Naive B cell (primary cell): ENCODE measurements at regions not wholly inside any gene's neighbourhood (a gene's known extent, or its start where the extent isn't known, plus 50 kb on each side); places are given as distances from the start of the nearest gene placed in this dataset.
"Not testable (repeated sequence)": the region's sequence is repeated elsewhere in the genome, so short reads cannot be mapped to it uniquely, and the experiment has no call there.

ENCODE experiments used
- ATAC-seq, 2 donors: fragments of 150-1000 bp; cut with Tn5 transposase; 2 replicates each; pipeline ENCODE4 v1.10.0; 2021; ENCODE audit warnings: low read depth in 2 of 2, mild to moderate bottlenecking in 2 of 2, moderate library complexity in 2 of 2
- DNase-seq: peaks from one replicate; pipeline ENCODE4 v3.0.0; 2022
- H3K27ac Mint-ChIP-seq, 6 donors: one replicate each; pipeline ENCODE4 v1.8.0; 2020 to 2022; ENCODE audit warnings: mild to moderate bottlenecking in 6 of 6, mixed read lengths in 6 of 6, moderate library complexity in 5 of 6, inconsistent platforms in 2 of 6
- H3K27me3 Mint-ChIP-seq, 3 donors: one replicate each; pipeline ENCODE4 v1.8.0; 2021 to 2022; ENCODE audit warnings: mixed read lengths in 3 of 3, mild to moderate bottlenecking in 1 of 3
- H3K36me3 Mint-ChIP-seq, 2 donors: one replicate each; pipeline ENCODE4 v1.8.0; 2020 to 2022; ENCODE audit warnings: mixed read lengths in 2 of 2, inconsistent platforms in 1 of 2, mild to moderate bottlenecking in 1 of 2
- H3K4me1 Mint-ChIP-seq, 3 donors: one replicate each; pipeline ENCODE4 v1.8.0; 2020 to 2022; ENCODE audit warnings: mixed read lengths in 3 of 3, inconsistent platforms in 1 of 3, mild to moderate bottlenecking in 1 of 3, moderate library complexity in 1 of 3
- H3K4me3 Mint-ChIP-seq, 8 donors: one replicate each; pipeline ENCODE4 v1.8.0; 2020 to 2022; ENCODE audit warnings: mild to moderate bottlenecking in 8 of 8, mixed read lengths in 8 of 8, moderate library complexity in 8 of 8, inconsistent platforms in 2 of 8
- H3K9me3 Mint-ChIP-seq, 7 donors: one replicate each; pipeline ENCODE4 v1.8.0; 2020 to 2022; ENCODE audit warnings: mixed read lengths in 7 of 7, mild to moderate bottlenecking in 5 of 7, inconsistent platforms in 2 of 7, moderate library complexity in 1 of 7

- not testable (repeated sequence) for H3K27me3 Mint-ChIP-seq, DNase-seq, H3K27ac Mint-ChIP-seq, H3K9me3 Mint-ChIP-seq, H3K4me1 Mint-ChIP-seq, H3K36me3 Mint-ChIP-seq, H3K4me3 Mint-ChIP-seq, ATAC-seq
Measured at GRCh38 chr18:14606546-14606945, 63.1 kb upstream of the POTEC start.

GRCh38 chr18:14607360-14607759 lies 64.0 kb upstream of the POTEC start:
- not testable (repeated sequence) for H3K4me1 Mint-ChIP-seq, H3K36me3 Mint-ChIP-seq, ATAC-seq, H3K4me3 Mint-ChIP-seq, DNase-seq, H3K27me3 Mint-ChIP-seq, H3K9me3 Mint-ChIP-seq, H3K27ac Mint-ChIP-seq

GRCh38 chr18:14612422-14612821 lies 69.0 kb upstream of the POTEC start:
- not testable (repeated sequence) for H3K27ac Mint-ChIP-seq, H3K4me1 Mint-ChIP-seq, H3K4me3 Mint-ChIP-seq, DNase-seq, ATAC-seq, H3K9me3 Mint-ChIP-seq, H3K36me3 Mint-ChIP-seq, H3K27me3 Mint-ChIP-seq

GRCh38 chr18:14614485-14614884 lies 71.1 kb upstream of the POTEC start:
- not testable (repeated sequence) for ATAC-seq, H3K4me3 Mint-ChIP-seq, H3K27ac Mint-ChIP-seq, H3K4me1 Mint-ChIP-seq, H3K27me3 Mint-ChIP-seq, H3K36me3 Mint-ChIP-seq, DNase-seq
- H3K9me3 Mint-ChIP-seq = peaks cover 2 to 15% (median 3%) of the 10 kb centered on the region in 7 donors

- not testable (repeated sequence) for H3K27ac Mint-ChIP-seq, H3K4me3 Mint-ChIP-seq, H3K36me3 Mint-ChIP-seq, DNase-seq, H3K27me3 Mint-ChIP-seq, H3K4me1 Mint-ChIP-seq, H3K9me3 Mint-ChIP-seq, ATAC-seq
Measured at GRCh38 chr18:14627336-14627735, 83.9 kb upstream of the POTEC start.

- not testable (repeated sequence) for DNase-seq, H3K4me3 Mint-ChIP-seq, H3K9me3 Mint-ChIP-seq, H3K4me1 Mint-ChIP-seq, H3K27ac Mint-ChIP-seq, ATAC-seq, H3K36me3 Mint-ChIP-seq, H3K27me3 Mint-ChIP-seq
Measured at GRCh38 chr18:14628323-14628978, 85.1 kb upstream of the POTEC start.

- not testable (repeated sequence) for H3K4me3 Mint-ChIP-seq, DNase-seq, H3K27me3 Mint-ChIP-seq, ATAC-seq, H3K4me1 Mint-ChIP-seq, H3K9me3 Mint-ChIP-seq, H3K36me3 Mint-ChIP-seq, H3K27ac Mint-ChIP-seq
Measured at GRCh38 chr18:14628979-14629325, 85.6 kb upstream of the POTEC start.

GRCh38 chr18:14632976-14633375 lies 89.6 kb upstream of the POTEC start:
- H3K36me3 Mint-ChIP-seq, DNase-seq, H3K27me3 Mint-ChIP-seq, ATAC-seq, H3K4me1 Mint-ChIP-seq, H3K4me3 Mint-ChIP-seq, H3K27ac Mint-ChIP-seq, H3K9me3 Mint-ChIP-seq: not testable (repeated sequence)

GRCh38 chr18:14638008-14638407 lies 94.6 kb upstream of the POTEC start:
- Mint-ChIP-seq H3K9me3 (peaks cover 0 to 19% (median 7%) of the 10 kb centered on the region in 7 donors), H3K4me3 (peak overlapping the region in 1 of 8 donors; percentile 40)
- not testable (repeated sequence) for ATAC-seq, H3K36me3 Mint-ChIP-seq, H3K27me3 Mint-ChIP-seq, H3K27ac Mint-ChIP-seq, DNase-seq, H3K4me1 Mint-ChIP-seq

GRCh38 chr18:14641121-14641520 lies 97.7 kb upstream of the POTEC start:
- H3K9me3 Mint-ChIP-seq = peaks cover 0 to 19% (median 7%) of the 10 kb centered on the region in 7 donors
- DNase-seq, H3K27me3 Mint-ChIP-seq, ATAC-seq, H3K4me1 Mint-ChIP-seq, H3K4me3 Mint-ChIP-seq, H3K36me3 Mint-ChIP-seq, H3K27ac Mint-ChIP-seq: not testable (repeated sequence)

GRCh38 chr18:14643715-14644290 lies 100.4 kb upstream of the POTEC start:
- not testable (repeated sequence) for H3K27ac Mint-ChIP-seq, ATAC-seq
- peaks cover 0 to 17% (median 2%) of the 10 kb centered on the region in 7 donors for H3K9me3 Mint-ChIP-seq

GRCh38 chr18:14693051-14693450 lies 54.9 kb upstream of the ANKRD30B start:
- H3K4me1 Mint-ChIP-seq, H3K27ac Mint-ChIP-seq, H3K36me3 Mint-ChIP-seq, DNase-seq, ATAC-seq, H3K4me3 Mint-ChIP-seq, H3K9me3 Mint-ChIP-seq, H3K27me3 Mint-ChIP-seq: not testable (repeated sequence)

More at GRCh38 chr18:14643715-14644290, 100.4 kb upstream of the POTEC start:
- not testable (repeated sequence) for DNase-seq, H3K4me1 Mint-ChIP-seq, H3K27me3 Mint-ChIP-seq, H3K4me3 Mint-ChIP-seq, H3K36me3 Mint-ChIP-seq

GRCh38 chr18:14693882-14694281 lies 54.1 kb upstream of the ANKRD30B start:
- ATAC-seq, H3K4me1 Mint-ChIP-seq, H3K27ac Mint-ChIP-seq, H3K4me3 Mint-ChIP-seq, H3K36me3 Mint-ChIP-seq, H3K9me3 Mint-ChIP-seq, H3K27me3 Mint-ChIP-seq, DNase-seq: not testable (repeated sequence)

- H3K27ac Mint-ChIP-seq, H3K27me3 Mint-ChIP-seq, DNase-seq, H3K4me3 Mint-ChIP-seq, H3K4me1 Mint-ChIP-seq, H3K36me3 Mint-ChIP-seq, H3K9me3 Mint-ChIP-seq: not testable (repeated sequence)
- peak in 1 of 2 donors; percentile 36 for ATAC-seq
Measured at GRCh38 chr18:14698006-14698405, 50.0 kb upstream of the ANKRD30B start.
